A549 (cell line): ENCODE measurements at regions not wholly inside any gene's neighbourhood (a gene's known extent, or its start where the extent isn't known, plus 50 kb on each side); places are given as distances from the start of the nearest gene placed in this dataset.

Source experiments
- CHD2 ChIP-seq: fragments of 150-350 bp; IDR thresholded peaks from 2 replicates; pipeline ENCODE4 v1.6.1; 2014; ENCODE audit warnings: low read length; ENCODE audit not compliant: partially characterized antibody
- JUNB ChIP-seq: fragments of >200 bp; sonication (Bioruptor Twin); formaldehyde crosslinking; IDR thresholded peaks from 2 replicates; pipeline ENCODE4 v1.6.1; 2016
- KDM1A ChIP-seq: fragments of 200-600 bp; sonication (generic); IDR thresholded peaks from 2 replicates; pipeline ENCODE4 v1.6.1; 2016; ENCODE audit warnings: low read depth, mild to moderate bottlenecking
- NFE2L2 ChIP-seq: fragments of 150-350 bp; conservative IDR thresholded peaks from 2 replicates; pipeline ENCODE4 v1.6.1; 2014; ENCODE audit warnings: low read length
- NR3C1 ChIP-seq: fragments of >200 bp; sonication (Bioruptor Twin); formaldehyde crosslinking; IDR thresholded peaks from 3 replicates; pipeline ENCODE4 v1.6.1; 2017
- POLR2A ChIP-seq: IDR thresholded peaks from 2 replicates; pipeline ENCODE4 v1.6.1; 2012; ENCODE audit warnings: mild to moderate bottlenecking, low read length
- SMC3 ChIP-seq: fragments of >200 bp; sonication (Bioruptor Twin); formaldehyde crosslinking; IDR thresholded peaks from 3 replicates; pipeline ENCODE4 v1.6.1; 2018; ENCODE audit warnings: inconsistent platforms
- TF ChIP-seq, protein P1 (sequence below): fragments of >200 bp; sonication (Bioruptor Twin); formaldehyde crosslinking; IDR thresholded peaks from 3 replicates; pipeline ENCODE4 v1.6.1; 2016
- TF ChIP-seq, protein P2 (sequence below): fragments of >200 bp; sonication (Bioruptor Twin); formaldehyde crosslinking; IDR thresholded peaks from 3 replicates; pipeline ENCODE4 v1.5.1; 2016

DNA sequence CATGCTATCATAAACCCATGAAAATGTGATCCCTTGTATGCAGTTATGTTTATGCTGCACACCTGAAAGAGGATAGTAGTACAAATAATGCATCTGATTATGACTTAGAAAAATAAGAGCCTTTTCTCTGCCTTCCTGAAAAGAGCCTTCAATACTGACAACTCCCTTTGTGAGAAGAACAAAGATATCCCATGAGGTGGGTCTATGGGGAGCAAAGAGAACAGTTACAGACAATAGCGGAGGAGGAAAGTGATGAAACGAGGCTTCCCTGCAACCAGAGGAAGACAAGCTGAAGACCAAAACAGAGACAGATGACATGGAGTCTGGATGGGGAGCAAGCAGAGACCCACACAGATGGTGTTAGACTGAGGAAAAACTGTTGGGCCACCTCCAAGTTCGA, 598.3 kb upstream of the PLXNA2 start:
- no peak for TF ChIP-seq POLR2A
- no peak for TF ChIP-seq KDM1A
- TF ChIP-seq NFE2L2: no peak
- TF ChIP-seq, protein P1, sequence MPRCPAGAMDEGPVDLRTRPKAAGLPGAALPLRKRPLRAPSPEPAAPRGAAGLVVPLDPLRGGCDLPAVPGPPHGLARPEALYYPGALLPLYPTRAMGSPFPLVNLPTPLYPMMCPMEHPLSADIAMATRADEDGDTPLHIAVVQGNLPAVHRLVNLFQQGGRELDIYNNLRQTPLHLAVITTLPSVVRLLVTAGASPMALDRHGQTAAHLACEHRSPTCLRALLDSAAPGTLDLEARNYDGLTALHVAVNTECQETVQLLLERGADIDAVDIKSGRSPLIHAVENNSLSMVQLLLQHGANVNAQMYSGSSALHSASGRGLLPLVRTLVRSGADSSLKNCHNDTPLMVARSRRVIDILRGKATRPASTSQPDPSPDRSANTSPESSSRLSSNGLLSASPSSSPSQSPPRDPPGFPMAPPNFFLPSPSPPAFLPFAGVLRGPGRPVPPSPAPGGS: no peak
- TF ChIP-seq, protein P2, sequence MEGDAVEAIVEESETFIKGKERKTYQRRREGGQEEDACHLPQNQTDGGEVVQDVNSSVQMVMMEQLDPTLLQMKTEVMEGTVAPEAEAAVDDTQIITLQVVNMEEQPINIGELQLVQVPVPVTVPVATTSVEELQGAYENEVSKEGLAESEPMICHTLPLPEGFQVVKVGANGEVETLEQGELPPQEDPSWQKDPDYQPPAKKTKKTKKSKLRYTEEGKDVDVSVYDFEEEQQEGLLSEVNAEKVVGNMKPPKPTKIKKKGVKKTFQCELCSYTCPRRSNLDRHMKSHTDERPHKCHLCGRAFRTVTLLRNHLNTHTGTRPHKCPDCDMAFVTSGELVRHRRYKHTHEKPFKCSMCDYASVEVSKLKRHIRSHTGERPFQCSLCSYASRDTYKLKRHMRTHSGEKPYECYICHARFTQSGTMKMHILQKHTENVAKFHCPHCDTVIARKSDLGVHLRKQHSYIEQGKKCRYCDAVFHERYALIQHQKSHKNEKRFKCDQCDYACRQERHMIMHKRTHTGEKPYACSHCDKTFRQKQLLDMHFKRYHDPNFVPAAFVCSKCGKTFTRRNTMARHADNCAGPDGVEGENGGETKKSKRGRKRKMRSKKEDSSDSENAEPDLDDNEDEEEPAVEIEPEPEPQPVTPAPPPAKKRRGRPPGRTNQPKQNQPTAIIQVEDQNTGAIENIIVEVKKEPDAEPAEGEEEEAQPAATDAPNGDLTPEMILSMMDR: no peak
- TF ChIP-seq JUNB: no peak
- no peak for TF ChIP-seq SMC3
- TF ChIP-seq CHD2: no peak
- TF ChIP-seq NR3C1: no peak
